DND-41 (cell line): ENCODE measurements at regions not wholly inside any gene's neighbourhood (a gene's known extent, or its start where the extent isn't known, plus 50 kb on each side); places are given as distances from the start of the nearest gene placed in this dataset.

Source experiments
- CTCF ChIP-seq: IDR thresholded peaks from 2 replicates; pipeline ENCODE4 v1.5.1; 2012; ENCODE audit warnings: borderline replicate concordance, low read length, moderate library complexity, mild to moderate bottlenecking; ENCODE audit not compliant: poor library complexity, severe bottlenecking; ENCODE audit errors: extremely low read depth
- EZH2 ChIP-seq: IDR thresholded peaks from 3 replicates; pipeline ENCODE4 v1.6.1; 2012; ENCODE audit warnings: borderline replicate concordance, low read depth, mild to moderate bottlenecking, moderate library complexity, low read length, inconsistent platforms; ENCODE audit not compliant: severe bottlenecking

- TF ChIP-seq CTCF (no peak), EZH2 (no peak)
These were observed 55.6 kb upstream of the SHH start for GRCh38 chr7:155867734-155868400.
